AG09309 (cell line): ENCODE measurements at regions not wholly inside any gene's neighbourhood (a gene's known extent, or its start where the extent isn't known, plus 50 kb on each side); places are given as distances from the start of the nearest gene placed in this dataset.

Source experiments
- DNase-seq: peaks from one replicate; pipeline ENCODE4 v3.0.0-alpha.2; 2010; ENCODE audit warnings: low read depth
- H3K4me3 ChIP-seq: 2 replicates; pipeline ENCODE4 v1.5.1; 2011; ENCODE audit warnings: mild to moderate bottlenecking, low read depth, low read length, moderate library complexity; ENCODE audit not compliant: control insufficient read depth
- CTCF ChIP-seq: IDR thresholded peaks from 2 replicates; pipeline ENCODE4 v1.5.1; 2011; ENCODE audit warnings: mild to moderate bottlenecking, low read depth, low read length, inconsistent platforms; ENCODE audit not compliant: insufficient read depth, control insufficient read depth; ENCODE audit errors: missing control alignments

DNA sequence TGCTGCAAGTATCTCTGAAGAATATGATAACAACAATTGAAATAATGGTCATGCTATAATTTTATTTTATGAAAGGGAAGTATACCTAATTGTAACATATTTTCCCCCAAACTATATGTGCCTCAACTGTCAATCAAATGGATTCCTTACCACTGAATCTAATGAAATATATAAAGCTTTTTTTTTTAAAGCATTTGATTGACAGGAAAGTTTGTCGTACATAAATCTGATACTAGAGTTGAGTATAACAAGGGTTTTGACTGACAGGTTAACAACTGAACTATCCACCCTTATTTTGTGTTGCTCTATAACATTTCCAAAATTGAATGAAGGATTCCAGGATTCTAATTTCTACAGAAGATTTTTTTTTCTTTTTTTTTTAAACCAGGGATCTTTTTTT lies 1333.3 kb upstream of the SLC39A10 start:
- H3K4me3 ChIP-seq = no peak overlapping the region
- TF ChIP-seq CTCF = no peak
- no peak for DNase-seq

DNA sequence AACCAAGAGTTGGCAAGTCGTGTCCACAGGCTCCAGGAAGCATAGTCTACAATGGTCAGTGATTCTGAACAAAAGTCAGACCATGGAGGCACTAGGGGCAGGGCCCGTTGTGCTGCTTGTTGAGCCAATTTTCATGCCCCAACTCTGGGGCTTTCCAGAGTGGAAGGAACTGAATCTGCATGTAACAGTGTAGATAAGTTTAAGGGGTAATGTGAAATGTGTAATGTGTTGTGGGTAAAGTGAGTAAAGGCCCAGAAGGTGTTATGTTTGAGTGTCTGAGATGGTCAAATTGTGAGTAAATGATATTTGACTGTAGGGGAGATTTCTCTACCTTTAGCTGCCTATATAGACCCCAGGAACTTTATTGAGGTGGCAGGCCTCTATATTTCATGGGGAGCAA lies 1336.5 kb upstream of the SLC39A10 start:
- no peak for DNase-seq

GRCh38 chr2:194319222-194319992 lies 1337.6 kb upstream of the SLC39A10 start:
- DNase-seq = no peak
- TF ChIP-seq CTCF = no peak
- no peak overlapping the region for H3K4me3 ChIP-seq

More for the DNA sequence above, 1336.5 kb upstream of the SLC39A10 start:
- no peak overlapping the region for H3K4me3 ChIP-seq
- no peak for TF ChIP-seq CTCF

GRCh38 chr2:194314042-194314441 lies 1343.0 kb upstream of the SLC39A10 start:
- TF ChIP-seq CTCF = no peak
- H3K4me3 ChIP-seq = no peak overlapping the region
- no peak for DNase-seq

- H3K4me3 ChIP-seq = no peak overlapping the region
- DNase-seq = no peak
- TF ChIP-seq CTCF = no peak
These were observed 1352.8 kb upstream of the SLC39A10 start for GRCh38 chr2:194304191-194304590.

GRCh38 chr2:194301946-194302345 lies 1355.1 kb upstream of the SLC39A10 start:
- H3K4me3 ChIP-seq = no peak overlapping the region
- no peak for DNase-seq
- no peak for TF ChIP-seq CTCF
